Hepatic stellate cell (primary cell): ENCODE measurements at regions not wholly inside any gene's neighbourhood (a gene's known extent, or its start where the extent isn't known, plus 50 kb on each side); places are given as distances from the start of the nearest gene placed in this dataset.

Source experiments
- DNase-seq: peaks from one replicate; pipeline ENCODE4 v3.0.0; 2011; ENCODE audit warnings: low spot score

DNA sequence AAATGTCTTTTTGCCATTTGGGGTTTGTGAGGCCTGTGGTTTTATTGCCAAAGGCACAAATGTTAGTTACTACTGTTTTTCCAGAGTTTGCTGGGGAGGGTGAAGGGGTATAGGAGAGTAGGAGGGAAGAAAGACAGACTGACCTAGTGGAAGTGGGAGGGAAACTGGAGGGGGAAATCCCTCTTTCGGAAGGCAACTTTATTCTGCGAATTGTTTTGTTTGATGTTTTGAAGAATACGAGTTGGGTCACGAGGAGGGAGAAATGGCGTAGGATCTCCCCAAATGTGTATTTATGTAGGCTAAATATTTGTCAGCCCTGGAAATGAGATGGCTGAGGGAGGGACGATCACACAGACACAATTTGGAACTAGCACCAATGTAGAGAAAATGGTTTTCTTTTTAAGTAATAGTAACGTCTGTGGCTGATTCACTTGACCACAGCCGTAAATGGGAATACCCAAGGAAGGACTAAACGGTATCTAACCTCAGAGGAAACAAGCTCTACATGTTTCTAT is 172.3 kb downstream of the ICOS start:
- no peak for DNase-seq

- no peak for DNase-seq
Measured at GRCh38 chr2:204109681-204110080, 173.1 kb downstream of the ICOS start.

DNA sequence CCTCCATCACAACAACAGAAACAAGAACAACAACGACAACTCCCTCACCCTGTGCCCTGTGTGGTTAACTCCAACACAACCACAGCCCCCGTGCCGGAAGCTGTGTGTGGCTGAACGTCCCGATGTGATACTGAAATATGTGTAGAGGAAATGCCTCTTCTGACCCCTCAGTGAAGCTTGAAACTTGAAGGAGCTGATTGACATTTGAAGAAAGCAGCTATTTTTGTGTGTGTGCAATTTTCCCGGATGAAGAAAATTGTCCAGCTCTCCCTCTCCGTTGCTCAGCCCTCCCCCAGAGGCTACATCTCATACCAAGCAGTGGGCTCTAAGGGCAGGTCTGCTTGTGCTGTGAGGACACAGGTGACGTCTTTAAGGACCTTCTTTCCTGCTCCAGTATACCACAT is 173.8 kb downstream of the ICOS start:
- no peak for DNase-seq

GRCh38 chr2:204110751-204111516 is 174.4 kb downstream of the ICOS start:
- DNase-seq, result no peak

GRCh38 chr2:204112084-204112770 is 175.7 kb downstream of the ICOS start:
- no peak for DNase-seq

GRCh38 chr2:204114295-204115136 is 178.0 kb downstream of the ICOS start:
- no peak for DNase-seq

DNA sequence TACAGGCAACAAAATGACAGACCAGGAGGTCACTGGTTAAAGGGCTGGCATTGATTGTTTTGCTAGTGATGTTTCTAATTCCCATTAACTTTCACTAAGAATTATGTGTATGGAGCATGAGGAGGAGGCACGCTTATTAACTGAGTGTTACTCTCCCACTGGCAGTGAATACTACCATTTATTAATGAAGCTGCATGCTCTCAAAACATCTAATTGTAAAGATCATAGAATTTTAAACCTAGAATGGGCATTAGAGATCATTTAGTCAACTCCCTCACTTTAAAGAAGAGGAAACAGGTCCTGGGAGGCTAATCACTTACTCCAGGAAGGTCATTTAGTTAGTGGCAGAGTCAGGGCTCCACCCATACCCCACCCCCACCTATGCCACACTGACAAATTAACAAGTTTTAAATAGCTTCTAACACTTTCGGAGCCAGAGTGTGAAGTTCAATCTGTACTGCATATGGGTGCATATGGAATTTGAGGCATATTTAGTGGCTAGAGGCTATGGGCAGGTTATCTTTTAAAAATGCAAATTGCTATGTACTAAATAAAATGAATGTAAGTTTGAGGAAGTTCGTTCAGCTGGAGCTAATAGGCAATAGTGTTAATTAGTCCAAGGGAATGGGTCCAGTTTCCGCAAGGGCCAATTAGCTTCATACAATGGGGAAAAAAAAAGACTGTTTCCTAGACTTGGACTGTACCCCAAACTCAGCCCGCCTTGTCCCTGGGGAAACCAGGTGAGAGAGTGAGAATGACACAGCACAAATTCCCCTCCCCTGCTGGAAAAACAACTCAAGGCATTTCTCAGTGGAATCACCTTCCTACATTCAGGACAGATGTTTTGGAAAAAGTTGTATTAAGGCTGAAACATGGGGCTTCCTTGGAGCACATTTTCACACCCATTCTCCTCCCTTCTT is 178.8 kb downstream of the ICOS start:
- DNase-seq, result no peak

- DNase-seq, result no peak
Measured at GRCh38 chr2:204116159-204116792, 179.7 kb downstream of the ICOS start.

- DNase-seq, result no peak
Measured at GRCh38 chr2:204122425-204122824, 185.9 kb downstream of the ICOS start.

GRCh38 chr2:204124140-204124750 is 187.7 kb downstream of the ICOS start:
- no peak for DNase-seq

DNA sequence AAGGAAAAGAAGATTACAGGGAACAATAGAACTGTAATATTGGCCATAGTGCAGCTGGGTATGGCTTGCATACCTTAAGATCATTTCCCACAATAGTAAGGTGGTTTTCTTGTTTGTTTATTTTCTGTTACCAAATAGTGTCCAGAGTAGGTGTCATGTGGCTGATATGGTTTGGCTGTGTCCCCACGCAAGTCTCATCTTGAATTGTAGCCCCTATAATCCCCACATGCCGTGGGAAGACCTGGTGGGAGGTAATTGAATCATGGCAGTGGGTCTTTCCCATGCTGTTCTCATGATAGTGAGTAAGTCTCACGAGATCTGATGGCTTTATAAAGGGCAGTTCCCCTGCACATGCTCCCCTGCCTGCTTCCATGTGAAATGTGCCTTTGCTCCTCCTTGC is 190.1 kb downstream of the ICOS start:
- no peak for DNase-seq

- DNase-seq, result no peak
Measured at GRCh38 chr2:204127238-204127637, 190.7 kb downstream of the ICOS start.

DNA sequence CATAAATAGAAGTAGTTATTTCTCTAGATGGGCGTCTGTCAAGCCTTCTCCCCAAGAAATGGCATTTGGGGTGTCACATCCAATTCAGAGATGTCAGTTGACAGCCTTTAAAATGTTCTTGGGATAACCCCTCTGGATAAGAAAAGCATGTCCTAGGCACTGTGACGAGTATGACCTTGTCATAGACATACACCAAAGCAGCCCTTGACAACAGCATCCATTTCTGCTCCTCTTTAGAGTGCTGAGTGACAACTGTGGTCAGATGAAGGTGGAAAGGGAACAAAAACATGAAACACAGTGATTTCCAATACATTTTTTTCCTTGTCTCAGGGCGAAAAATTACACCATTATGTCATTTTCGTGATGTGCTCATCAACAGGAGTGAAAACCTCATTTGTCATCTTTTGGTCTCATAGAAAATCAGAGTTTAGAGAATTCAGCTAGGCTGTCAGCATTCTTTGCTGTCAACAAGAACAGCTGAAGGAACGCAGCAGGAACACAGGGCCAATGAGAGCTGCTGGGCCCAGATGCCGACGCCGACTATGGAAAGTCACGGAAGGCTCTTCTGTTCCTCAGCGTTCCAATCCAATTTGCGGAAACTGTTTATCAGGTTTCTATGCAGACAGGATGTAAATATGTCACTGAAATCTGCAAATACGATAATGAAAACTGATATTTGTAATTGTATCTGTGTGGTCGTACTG is 193.2 kb downstream of the ICOS start:
- DNase-seq, result no peak

- no peak for DNase-seq
Measured at GRCh38 chr2:204131621-204132020, 195.1 kb downstream of the ICOS start.

DNA sequence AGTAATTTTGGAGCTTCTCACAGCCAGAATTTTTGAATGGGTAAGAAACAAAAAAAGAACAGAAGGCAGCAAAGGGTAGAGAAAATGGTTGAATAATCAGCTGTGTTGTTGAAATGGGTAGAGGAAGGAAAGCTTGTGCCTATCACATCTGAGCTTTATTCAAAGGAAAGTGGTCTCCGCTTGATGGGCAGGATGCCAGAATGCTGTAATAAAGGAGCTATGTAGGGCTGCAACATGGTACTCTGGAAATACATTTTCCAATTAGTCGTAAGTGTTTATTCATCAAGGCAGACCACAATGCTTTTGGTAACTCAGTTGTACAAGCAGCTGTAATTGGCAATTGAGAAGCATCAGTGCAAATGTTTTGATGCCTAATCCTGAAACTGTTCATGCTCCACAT is 196.9 kb downstream of the ICOS start:
- no peak for DNase-seq

GRCh38 chr2:204134421-204134820 is 197.9 kb downstream of the ICOS start:
- no peak for DNase-seq

DNA sequence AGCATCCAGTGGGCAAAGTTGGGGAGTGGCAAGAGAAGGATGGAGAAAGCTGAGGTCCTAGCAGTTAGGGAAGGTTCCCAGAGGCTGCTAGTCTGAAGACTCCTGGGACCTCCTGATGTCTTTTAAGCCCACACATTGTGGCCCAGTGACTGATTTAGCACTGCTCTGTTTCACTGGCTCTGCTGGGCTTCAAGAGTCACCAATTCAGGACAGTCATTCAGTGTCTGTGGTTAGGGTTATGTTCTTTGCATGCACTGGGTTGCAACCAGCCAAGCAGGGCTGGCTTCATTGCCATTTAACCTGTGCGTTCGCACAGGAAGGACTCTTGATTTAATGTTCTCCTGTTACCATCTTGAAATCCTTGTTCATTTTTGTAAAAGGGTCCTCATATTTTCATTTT is 199.2 kb downstream of the ICOS start:
- DNase-seq, result no peak

GRCh38 chr2:204138206-204138605 is 201.6 kb downstream of the ICOS start:
- no peak for DNase-seq

- DNase-seq, result no peak
Measured at GRCh38 chr2:204140246-204140645, 203.7 kb downstream of the ICOS start.
